AML-193 (cell line): ENCODE measurements at regions not wholly inside any gene's neighbourhood (a gene's known extent, or its start where the extent isn't known, plus 50 kb on each side); places are given as distances from the start of the nearest gene placed in this dataset.
"Not testable (repeated sequence)": the region's sequence is repeated elsewhere in the genome, so short reads cannot be mapped to it uniquely, and the experiment has no call there.

Source experiments
- DNase-seq, 2 experiments: peaks; one replicate each; lab custom pipeline; 2025; lab: John Stamatoyannopoulos, UW

DNA sequence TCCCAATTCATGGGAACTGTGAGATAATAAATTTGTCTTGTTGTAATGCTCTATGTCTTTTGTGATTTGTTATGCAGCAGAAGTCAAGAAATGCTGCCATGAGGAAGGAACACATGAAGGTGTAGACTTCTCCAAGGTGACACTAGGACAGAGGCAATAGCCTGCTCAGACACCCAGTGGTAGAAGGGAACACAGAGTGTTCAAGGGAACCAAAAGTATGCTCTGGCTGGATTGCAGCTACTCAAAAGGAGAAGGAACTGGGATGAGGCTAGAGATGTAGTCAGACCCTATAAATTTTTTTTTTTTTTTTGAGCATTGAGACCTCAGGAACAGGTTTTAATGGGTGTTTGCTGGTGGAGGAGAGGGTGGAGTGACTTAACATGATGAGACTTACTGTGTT is 232.5 kb downstream of the PARP8 start:
- DNase-seq = no peak

GRCh38 chr5:50900952-50901510 is 234.6 kb downstream of the PARP8 start:
- no peak for DNase-seq

GRCh38 chr5:50903651-50904050 is 237.2 kb downstream of the PARP8 start:
- no peak for DNase-seq

DNA sequence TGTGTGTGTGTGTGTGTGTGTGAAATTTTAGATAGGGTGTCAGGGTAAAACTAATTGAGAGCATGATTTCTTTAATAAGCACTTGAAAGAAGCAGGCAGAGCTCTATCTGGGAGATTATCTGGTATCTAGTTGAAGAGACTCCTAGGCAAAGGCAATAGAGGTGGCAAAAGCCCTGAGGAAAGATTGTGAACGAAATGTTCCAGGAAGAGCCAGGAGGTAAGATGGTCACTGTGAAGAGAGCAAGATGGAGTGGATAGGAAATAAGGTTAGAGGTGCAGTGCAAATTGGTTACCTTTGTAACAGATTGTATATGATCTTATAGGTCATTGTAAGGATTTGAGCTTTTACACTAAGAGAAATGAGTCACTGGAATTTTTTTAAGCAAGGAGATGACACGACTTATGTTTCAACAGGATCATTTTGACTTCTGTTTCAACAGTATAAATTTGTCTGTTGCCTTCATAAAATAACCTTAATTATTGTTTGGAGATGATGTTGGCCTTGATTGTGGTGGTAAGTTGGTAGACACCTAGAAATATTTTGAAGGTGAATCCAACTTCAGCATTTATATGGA is 239.6 kb downstream of the PARP8 start:
- DNase-seq = no peak

- not testable (repeated sequence) for DNase-seq
These were observed 253.7 kb downstream of the PARP8 start for GRCh38 chr5:50920160-50920559.

- no peak for DNase-seq
These were observed 255.1 kb downstream of the PARP8 start for GRCh38 chr5:50921366-50922133.

GRCh38 chr5:50922134-50922941 is 255.9 kb downstream of the PARP8 start:
- DNase-seq = not testable (repeated sequence)

DNA sequence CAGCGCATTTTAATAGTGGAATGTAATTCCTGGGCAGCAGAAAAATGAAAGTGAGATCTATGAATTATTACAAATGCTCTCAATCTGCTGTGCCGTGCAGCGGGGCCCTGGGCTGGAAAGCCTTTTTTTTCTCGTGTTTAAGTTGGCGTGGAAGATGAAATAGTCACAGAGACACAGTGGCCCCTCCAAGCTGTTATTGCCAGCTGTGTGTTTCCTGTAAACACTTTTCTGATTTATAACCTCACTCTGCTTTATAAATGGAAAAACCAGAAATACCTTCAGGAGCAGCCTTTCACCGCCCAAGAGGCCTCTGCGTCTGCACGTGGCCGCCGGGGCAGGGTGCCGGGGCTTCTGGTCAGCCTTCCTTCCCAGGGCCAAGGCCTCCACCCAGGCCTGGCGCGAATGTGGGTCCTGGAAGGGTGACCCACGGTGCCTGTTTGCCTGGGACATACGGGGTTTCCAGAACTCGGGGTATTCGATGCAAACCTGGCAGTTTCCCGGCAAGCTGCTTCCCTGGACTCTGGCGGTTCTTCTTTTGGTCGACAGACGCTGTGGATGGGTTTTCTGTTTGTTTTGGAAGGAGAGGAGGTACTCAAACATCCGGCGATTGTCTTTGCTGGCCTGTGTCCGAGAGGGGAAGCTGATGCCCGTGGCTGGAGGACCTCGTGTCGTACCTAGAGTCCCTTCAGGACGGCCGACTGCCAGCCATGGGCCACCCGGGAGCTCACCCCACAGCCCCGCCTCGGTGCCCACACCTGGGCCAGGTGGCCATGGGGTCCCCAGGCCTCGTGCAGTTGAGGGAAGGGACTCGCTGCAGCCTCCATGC is 256.7 kb downstream of the PARP8 start:
- no peak for DNase-seq

DNA sequence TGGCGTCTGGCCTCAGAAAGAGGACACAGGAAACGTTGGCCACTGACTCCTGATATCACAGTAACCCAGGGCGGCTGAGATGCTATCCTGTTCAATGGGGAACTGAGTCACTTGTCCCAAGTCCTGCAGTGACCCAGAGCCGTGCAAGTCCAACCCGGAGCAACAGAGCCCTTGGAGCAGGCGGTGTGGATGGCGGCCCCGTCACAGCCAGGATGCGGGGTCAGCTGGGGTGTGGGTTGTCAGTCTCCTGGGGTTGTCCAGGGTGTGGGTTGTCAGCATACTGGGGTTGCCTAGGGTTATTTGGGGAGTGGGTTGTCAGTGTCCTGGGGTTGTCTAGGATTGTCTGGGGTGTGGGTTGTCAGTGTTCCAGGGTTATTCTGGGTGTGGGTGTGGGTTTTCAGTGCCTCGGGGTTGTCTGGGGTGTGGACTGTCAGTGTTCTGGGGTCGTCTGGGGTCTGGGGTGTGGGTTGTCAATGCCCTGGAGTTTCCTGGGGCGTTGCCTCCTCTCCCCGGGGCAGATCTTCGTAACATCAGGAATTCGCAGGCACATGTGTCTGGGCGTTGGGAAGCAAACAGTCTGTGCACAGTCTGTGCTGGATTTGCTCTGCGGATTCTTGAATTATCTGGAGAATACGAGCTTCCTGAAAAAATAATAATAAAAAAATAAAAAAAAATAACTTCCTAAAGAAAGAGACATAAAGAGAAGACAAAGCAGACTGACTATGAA is 257.5 kb downstream of the PARP8 start:
- no peak for DNase-seq

DNA sequence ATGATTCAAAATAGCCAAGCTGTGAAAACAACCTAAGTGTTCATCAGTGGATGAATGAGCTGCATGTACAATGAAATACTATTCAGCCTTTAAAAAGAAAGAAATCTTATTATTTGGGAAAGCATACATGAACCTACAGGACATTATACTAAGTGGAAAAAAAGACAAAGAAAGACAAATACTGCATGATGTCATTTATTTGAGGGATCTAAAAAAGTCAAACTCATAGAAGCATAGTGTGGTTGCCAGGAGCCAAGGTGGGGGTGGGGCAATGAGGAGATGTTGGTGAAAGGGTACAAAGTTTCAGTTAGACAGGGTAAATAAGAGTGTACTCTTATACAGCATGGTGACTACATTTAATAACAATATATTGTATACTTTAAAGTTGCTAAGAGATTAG is 261.5 kb downstream of the PARP8 start:
- no peak for DNase-seq

DNA sequence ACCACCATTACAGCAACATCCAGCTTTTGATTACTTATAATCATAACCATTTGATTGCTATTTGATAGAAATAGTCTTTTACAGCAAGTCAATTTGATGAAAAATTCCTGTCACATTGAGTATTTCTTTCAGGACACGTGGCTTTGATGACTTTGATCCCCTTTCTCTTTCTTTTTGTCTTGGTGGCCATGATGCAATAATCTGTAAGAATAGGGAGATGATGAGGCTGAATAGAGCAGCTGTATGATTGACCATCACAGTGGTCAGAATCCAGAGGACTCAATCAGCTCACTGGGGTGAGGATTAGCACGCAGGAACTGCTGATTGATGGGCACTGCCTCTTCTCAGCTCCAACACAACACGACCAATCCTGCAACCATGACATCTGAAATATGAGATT is 262.7 kb downstream of the PARP8 start:
- DNase-seq = no peak

GRCh38 chr5:50934343-50934742 is 267.9 kb downstream of the PARP8 start:
- DNase-seq = no peak

- no peak for DNase-seq
These were observed 278.7 kb downstream of the PARP8 start for GRCh38 chr5:50945139-50945538.

DNA sequence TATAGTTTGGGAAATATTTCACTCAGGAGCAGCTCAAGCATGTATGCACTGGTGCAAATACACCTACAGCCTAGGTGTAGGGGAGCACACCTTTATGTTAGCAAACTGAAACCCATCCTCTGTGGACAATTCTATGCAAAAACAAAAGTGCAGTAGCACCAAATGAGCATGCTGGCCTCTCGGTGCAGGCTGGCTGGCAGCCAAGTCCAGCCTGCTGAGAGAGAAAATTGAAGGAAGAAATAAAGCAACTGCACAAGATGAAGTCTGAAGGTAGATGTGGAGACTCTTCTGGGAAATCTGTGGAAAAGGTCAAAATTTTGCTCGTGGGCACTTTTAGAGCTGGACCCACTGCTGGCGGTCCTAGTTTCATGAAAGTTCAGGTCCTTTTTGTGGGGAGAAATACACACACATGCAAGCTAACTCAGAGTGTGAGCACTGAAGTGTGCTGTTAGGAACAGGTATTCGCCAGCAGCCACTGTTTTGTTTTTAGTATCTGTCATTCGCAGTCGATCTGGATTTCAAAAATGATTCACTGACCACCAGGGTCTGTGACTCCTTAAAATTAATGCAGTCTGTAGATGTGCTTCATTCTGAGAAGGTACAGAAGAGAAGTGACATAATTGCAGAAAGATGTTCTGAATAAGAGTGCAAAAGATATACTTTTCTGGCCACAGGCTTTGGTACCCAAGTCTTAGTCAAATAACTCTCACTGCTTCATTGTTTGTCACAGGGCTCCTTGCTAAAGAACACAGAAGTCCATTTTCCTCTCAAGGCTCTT is 281.7 kb downstream of the PARP8 start:
- DNase-seq = no peak

- DNase-seq = no peak
These were observed 286.9 kb downstream of the PARP8 start for GRCh38 chr5:50953290-50953689.

- peak; percentile 37 to 43 for DNase-seq
These were observed 292.5 kb downstream of the PARP8 start for GRCh38 chr5:50958852-50959457.

DNA sequence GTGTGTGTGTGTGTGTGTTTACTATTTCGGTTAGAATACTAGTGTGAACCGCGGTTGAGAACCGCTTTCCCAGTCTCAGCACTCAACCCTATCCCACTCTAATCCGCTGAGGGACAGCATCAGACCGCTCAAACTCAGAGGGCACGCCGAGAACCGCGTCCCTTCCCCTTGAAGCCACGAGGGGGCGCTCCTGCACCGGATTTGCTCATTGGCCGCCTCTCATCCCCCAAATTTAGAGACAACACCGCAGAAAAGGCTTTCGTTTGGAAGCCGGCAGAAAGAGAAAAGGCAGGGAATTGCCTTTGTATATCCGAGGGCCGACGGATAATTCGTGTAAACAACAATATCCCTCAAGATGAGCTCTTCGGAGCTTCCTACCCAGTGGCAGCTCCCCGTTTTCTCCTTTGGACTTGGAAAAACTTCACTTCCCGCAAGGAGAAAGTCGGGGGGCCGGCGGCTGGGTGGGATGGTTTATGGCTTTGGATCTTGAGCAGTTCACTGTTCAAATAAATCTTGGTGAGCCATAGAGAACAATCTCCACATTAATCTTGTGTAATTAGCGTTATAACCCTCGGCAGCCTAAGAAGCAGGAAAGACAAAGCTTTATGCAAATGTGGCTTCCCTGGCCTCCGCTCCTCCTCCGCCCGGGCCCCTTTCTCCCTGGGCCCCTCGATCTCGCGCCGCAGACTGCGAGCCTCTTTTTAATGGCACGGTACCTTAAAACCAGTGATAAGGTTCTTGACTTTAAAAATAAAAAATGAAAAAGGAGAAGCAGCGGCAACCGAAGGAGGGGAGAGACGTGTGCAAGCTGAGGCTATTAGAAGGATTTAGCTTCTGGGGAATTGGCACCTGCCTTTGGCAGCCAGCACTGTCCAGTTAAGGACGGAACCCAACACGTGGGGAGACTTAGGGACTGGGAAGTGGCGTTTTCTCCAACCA is 296.8 kb downstream of the PARP8 start:
- peak; percentile 18 to 48 for DNase-seq

DNA sequence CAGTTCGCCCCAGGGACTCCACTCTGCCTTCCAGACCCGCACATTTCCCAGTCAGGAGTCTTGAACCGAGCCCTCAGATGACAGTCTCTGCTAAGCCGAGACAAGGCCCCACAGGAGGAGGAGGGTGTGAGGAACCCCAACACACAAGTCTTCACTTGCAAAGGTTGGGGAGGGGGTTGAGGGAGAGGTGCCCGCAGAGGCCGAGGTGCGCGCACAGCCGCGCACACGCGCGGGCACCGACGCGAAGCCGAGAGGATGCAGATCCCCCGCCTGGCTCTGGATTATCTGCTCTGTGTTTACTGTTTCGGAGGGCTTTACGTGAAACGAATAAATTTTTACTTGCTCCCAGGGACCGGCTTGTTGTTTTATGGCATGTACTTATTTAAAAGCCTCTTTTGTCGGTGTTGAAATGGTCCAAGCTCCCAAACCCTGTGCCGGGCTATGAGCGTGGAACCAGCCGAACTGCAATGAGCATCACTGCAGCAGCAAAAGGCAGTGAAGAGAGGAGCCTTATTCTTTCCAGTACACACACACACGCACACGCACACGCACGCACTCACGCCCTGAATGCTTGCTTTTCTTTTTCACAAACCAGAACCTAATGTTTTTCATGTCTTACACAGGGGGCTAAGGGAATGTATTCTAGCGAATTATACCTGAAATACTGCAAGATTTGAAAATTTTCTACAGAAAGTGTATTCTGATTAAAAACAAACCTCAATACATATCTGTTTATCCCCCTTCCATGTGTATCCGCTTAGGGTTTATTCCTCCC is 297.7 kb downstream of the PARP8 start:
- no peak for DNase-seq
